GM12891 (cell line): ENCODE measurements at regions not wholly inside any gene's neighbourhood (a gene's known extent, or its start where the extent isn't known, plus 50 kb on each side); places are given as distances from the start of the nearest gene placed in this dataset.

Experiments used
- PAX5 ChIP-seq: IDR thresholded peaks from 2 replicates; pipeline ENCODE4 v1.6.1; 2011; ENCODE audit warnings: low read length, moderate library complexity, mild to moderate bottlenecking; ENCODE audit not compliant: insufficient read depth, severe bottlenecking
- POLR2A ChIP-seq: IDR thresholded peaks from 2 replicates; pipeline ENCODE4 v1.6.1; 2011; ENCODE audit warnings: low read depth, low read length, control low read depth
- POLR2AphosphoS5 ChIP-seq: IDR thresholded peaks from 2 replicates; pipeline ENCODE4 v1.6.1; 2011; ENCODE audit warnings: low read depth, low read length, control low read depth
- POU2F2 ChIP-seq: IDR thresholded peaks from 2 replicates; pipeline ENCODE4 v1.6.1; 2011; ENCODE audit warnings: low read depth, mild to moderate bottlenecking, control low read depth, low read length, moderate library complexity
- SPI1 ChIP-seq: IDR thresholded peaks from 2 replicates; pipeline ENCODE4 v1.6.1; 2011; ENCODE audit warnings: low read depth, low read length, control low read depth
- TAF1 ChIP-seq: IDR thresholded peaks from 2 replicates; pipeline ENCODE4 v1.6.1; 2011; ENCODE audit warnings: low read depth, low read length, control low read depth

GRCh38 chr6:148199584-148199983, 143.1 kb upstream of the SASH1 start:
- no peak for TF ChIP-seq POLR2AphosphoS5
- no peak for TF ChIP-seq POLR2A
- no peak for TF ChIP-seq POU2F2
- TF ChIP-seq TAF1, result no peak
- TF ChIP-seq SPI1, result no peak
- TF ChIP-seq PAX5, result no peak
